Left lung (tissue), 4 donors: ENCODE measurements at regions not wholly inside any gene's neighbourhood (a gene's known extent, or its start where the extent isn't known, plus 50 kb on each side); places are given as distances from the start of the nearest gene placed in this dataset.

ENCODE experiments used
- ATAC-seq: fragments of 200-7000 bp; cut with Tn5 transposase; one replicate; pipeline ENCODE4 v1.9.1; 2020; ENCODE audit warnings: moderate library complexity
- DNase-seq, 4 donors: peaks; one replicate each; pipeline ENCODE4 v3.0.0-alpha.2; 2013 to 2020
- H3K27ac ChIP-seq, 2 donors: fragments of 200-600 bp; sonication (generic) in 1 of 2; one replicate each; pipeline versions ENCODE4 v1.5.0 to v1.8.0; 2020 to 2021
- H3K27me3 ChIP-seq, 2 donors: fragments of 200-600 bp; sonication (generic) in 1 of 2; one replicate each; pipeline versions ENCODE4 v1.5.0 to v1.8.0; 2020 to 2021
- H3K36me3 ChIP-seq, 2 donors: fragments of 200-600 bp; sonication (generic) in 1 of 2; one replicate each; pipeline versions ENCODE4 v1.5.0 to v1.8.0; 2020 to 2021
- H3K4me1 ChIP-seq, 2 donors: fragments of 200-600 bp; one replicate each; pipeline ENCODE4 v1.8.0; 2021
- H3K4me3 ChIP-seq, 2 donors: fragments of 200-600 bp; sonication (generic) in 1 of 2; one replicate each; pipeline versions ENCODE4 v1.5.0 to v1.8.0; 2020 to 2021; ENCODE audit warnings: mild to moderate bottlenecking in 1 of 2
- H3K9me3 ChIP-seq, 2 donors: fragments of 200-600 bp; sonication (generic) in 1 of 2; one replicate each; pipeline versions ENCODE4 v1.5.0 to v1.8.0; 2020 to 2021
- intact Hi-C, 2 donors: fragments of 100-400 bp; cut with DNase I; formaldehyde crosslinking; loops; one replicate each; pipeline versions ENCODE4 v1.11.2 to v1.14.2; 2022
- TF ChIP-seq, protein P1 (sequence below), 2 donors: fragments of 200-600 bp; sonication (generic) in 1 of 2; IDR thresholded peaks; one replicate each; pipeline versions ENCODE4 v1.5.0 to v1.8.0; 2021; ENCODE audit warnings: antibody characterized with exemption in 2 of 2
- donor health status: DM: no; HTN: yes; CAD: no.
- donor health status: DM: no; HTN: no; CAD: no.

DNA sequence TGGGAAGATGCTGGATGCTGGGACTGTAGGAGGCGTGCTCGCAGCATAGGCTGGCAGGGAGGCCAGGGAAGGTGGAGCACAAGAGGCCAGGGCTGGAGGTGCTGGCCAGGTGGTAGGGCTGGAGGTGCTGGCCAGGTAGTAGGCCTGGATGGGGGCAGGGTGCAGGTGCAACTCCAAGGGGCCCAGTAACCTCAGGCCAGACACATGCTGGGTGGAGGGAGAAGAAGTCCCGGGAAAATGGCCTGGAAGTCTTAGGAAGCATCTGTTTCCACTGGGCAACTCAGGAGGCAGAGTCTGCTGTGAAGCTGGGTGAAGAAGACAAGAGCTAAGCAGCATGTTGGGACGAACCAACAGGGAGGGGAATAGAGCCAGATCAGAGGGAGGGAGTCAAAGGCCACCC lies 665.2 kb downstream of the BCL11B start:
- no peaks in the 10 kb centered on the region for H3K4me1 ChIP-seq
- no peak overlapping the region for H3K4me3 ChIP-seq
- no peaks in the 10 kb centered on the region for H3K27me3 ChIP-seq
- intact Hi-C loops, result no loop called here
- no peaks in the 10 kb centered on the region for H3K36me3 ChIP-seq
- TF ChIP-seq, protein P1, sequence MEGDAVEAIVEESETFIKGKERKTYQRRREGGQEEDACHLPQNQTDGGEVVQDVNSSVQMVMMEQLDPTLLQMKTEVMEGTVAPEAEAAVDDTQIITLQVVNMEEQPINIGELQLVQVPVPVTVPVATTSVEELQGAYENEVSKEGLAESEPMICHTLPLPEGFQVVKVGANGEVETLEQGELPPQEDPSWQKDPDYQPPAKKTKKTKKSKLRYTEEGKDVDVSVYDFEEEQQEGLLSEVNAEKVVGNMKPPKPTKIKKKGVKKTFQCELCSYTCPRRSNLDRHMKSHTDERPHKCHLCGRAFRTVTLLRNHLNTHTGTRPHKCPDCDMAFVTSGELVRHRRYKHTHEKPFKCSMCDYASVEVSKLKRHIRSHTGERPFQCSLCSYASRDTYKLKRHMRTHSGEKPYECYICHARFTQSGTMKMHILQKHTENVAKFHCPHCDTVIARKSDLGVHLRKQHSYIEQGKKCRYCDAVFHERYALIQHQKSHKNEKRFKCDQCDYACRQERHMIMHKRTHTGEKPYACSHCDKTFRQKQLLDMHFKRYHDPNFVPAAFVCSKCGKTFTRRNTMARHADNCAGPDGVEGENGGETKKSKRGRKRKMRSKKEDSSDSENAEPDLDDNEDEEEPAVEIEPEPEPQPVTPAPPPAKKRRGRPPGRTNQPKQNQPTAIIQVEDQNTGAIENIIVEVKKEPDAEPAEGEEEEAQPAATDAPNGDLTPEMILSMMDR (IDR thresholded peaks at IDR 0.05), result no peak
- no peaks in the 10 kb centered on the region for H3K9me3 ChIP-seq
- DNase-seq (no peak), ATAC-seq (no peak)
- no peak overlapping the region for H3K27ac ChIP-seq

DNA sequence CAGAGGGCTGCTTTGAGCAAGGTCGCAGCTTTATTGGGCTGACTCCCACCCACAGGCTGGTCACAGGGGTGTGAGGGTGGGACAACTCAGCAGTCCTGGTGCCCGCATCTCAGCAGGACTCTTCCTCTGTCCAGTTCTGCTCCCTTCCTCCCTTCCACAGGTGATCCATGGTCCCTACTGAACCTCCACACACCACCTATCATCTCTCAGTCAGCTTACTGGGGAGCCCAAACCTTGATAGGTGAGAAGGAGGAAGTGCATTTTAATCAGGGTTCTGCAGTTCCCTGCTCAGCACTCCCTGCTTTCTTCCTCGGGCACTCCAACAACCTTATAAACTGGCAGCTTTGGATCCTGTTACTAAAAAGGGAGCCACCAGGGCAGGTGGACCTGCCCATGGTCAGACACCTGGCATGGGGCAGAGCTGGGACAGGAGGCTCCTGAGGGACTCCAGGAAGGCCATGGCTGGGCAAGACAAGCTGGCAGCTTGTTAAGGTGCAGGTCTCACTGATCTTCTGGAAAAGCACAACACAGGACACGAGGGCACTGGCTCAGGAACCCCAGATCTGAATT lies 664.6 kb downstream of the BCL11B start:
- Histone ChIP-seq H3K36me3 (no peaks in the 10 kb centered on the region), H3K9me3 (no peaks in the 10 kb centered on the region), H3K27ac (no peak overlapping the region), H3K4me3 (no peak overlapping the region), H3K27me3 (no peaks in the 10 kb centered on the region), H3K4me1 (no peaks in the 10 kb centered on the region)
- TF ChIP-seq, protein P1 (IDR thresholded peaks at IDR 0.05), result no peak
- intact Hi-C loops, result no loop called here
- ATAC-seq, result no peak
- DNase-seq, result no peak

DNA sequence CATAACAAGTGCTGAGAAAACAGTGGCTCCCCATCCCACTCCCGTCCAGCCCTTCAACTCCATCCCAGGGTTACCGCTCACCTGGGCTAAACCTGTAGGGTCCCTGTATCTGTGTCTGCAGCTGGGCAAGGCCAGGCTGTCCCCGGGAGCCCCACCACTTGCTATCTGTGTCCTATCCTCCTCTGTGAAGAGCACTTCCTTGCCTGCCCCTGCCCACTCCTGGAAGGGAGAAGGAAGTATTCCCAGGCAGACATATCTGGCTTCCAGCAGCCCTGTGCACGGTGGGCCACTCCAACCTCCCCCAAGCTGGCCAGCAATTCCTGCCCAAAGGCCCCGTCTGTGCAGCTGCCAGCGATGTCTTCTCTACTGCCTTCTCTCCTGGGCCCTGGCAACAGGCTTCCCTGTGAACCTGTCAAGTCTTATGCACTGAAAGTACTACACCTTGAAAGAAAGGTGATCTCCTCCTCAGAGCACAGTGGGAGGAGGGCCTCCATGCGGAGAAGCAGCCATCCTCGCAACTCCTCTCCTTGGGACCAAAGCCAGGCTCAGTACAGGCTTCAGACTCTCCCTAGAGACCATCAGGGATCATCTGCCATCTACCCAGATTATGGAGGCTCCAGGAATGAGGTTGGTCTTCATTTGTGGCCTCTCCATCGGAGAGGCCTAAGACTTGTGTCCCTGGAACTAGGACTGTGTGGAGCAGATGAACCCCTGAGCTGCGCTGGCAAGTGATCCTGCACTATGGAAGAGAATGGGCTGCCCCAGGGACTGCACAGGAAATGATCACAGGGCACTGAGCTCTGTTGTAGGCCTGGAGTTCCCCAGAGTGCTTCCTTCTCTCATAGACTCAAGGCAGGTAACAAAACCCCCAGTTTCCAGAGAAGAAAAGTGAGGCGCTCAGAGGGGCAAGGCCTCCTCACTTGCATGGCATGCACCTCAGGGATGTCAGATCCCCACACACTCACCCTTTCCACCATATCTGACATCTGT lies 663.6 kb downstream of the BCL11B start:
- Histone ChIP-seq H3K27me3 (no peaks in the 10 kb centered on the region), H3K27ac (no peak overlapping the region), H3K4me3 (no peak overlapping the region), H3K36me3 (no peaks in the 10 kb centered on the region), H3K4me1 (no peaks in the 10 kb centered on the region), H3K9me3 (no peaks in the 10 kb centered on the region)
- intact Hi-C loops, result no loop called here
- ATAC-seq (no peak), DNase-seq (no peak)
- TF ChIP-seq, protein P1 (IDR thresholded peaks at IDR 0.05), result no peak

DNA sequence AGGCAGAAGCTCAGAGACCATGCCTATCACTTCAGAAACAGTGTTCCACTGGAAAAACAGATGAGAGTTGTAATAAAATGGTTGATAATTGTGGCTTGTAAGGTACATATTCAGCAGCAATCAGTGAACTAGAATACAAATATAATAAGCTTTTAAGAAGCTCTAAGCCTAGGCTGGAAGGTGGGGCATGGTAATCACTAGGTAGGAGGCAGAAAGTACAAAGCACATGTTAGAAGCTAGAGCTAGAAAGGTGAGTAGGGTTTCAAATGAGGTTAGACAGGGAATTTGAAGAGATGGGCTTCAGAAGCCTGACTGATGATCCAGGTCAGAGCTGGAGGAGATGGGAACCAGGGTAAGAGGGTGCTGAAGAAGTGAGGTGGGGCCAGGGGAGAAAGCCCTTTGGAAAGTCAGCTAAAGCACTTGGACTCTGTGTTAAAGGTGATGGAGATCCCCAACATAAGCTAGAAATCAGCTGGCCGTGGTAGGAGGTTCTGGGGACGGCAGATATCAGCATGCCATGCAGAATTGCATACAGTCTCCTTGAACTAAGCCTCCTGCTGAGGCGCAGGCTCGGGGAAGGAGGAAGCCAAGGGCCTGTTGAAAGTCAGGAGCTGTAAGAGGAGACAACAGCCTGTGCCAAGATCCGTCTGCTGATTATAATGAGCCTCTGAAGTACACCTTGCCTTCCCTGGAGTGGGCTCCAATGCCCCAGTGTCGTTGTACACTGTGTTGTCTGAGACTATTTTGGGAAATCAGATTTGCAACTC lies 659.4 kb downstream of the BCL11B start:
- no peak for ATAC-seq
- H3K4me3 ChIP-seq, result no peak overlapping the region
- no peak overlapping the region for H3K27ac ChIP-seq
- no peaks in the 10 kb centered on the region for H3K4me1 ChIP-seq
- intact Hi-C loops, result no loop called here
- no peaks in the 10 kb centered on the region for H3K36me3 ChIP-seq
- H3K27me3 ChIP-seq, result no peaks in the 10 kb centered on the region
- peaks cover 0 to 6% of the 10 kb centered on the region in 2 donors for H3K9me3 ChIP-seq
- TF ChIP-seq, protein P1 (IDR thresholded peaks at IDR 0.05), result no peak
- no peak for DNase-seq

DNA sequence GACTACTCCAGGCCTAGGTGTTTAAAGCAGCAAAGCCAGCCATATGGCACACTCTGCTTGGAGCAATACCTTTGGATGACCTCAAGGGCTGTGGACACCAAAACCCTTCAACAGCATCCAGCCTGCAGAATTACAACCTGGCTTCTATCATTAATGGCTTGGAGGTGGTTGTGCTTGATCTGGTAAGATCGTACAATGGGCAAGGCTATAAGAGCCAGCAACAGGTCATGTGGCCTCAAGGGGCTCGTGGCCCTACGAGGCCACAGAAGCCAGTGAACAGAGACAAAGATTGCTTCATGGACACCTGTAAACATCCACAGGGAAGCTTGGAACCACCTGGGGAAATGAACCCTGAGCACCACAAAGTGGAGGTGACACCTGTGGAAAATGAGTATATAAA lies 657.3 kb downstream of the BCL11B start:
- TF ChIP-seq, protein P1 (IDR thresholded peaks at IDR 0.05), result no peak
- intact Hi-C loops, result no loop called here
- ATAC-seq (no peak), DNase-seq (no peak)
- Histone ChIP-seq H3K9me3 (peaks cover 0 to 7% of the 10 kb centered on the region in 2 donors), H3K27me3 (no peaks in the 10 kb centered on the region), H3K27ac (no peak overlapping the region), H3K36me3 (no peaks in the 10 kb centered on the region), H3K4me1 (no peaks in the 10 kb centered on the region), H3K4me3 (no peak overlapping the region)
